ENCODE measurements at regions not wholly inside any gene's neighbourhood (a gene's known extent, or its start where the extent isn't known, plus 50 kb on each side); places are given as distances from the start of the nearest gene placed in this dataset.
"Not testable (repeated sequence)": the region's sequence is repeated elsewhere in the genome, so short reads cannot be mapped to it uniquely, and the experiment has no call there.

- H3K79me2 ChIP-seq (ENCODE audit: control insufficient read depth, insufficient read depth, low read length) = no peaks in the 10 kb centered on the region
- no peak overlapping the region for H3K4me2 ChIP-seq (ENCODE audit: control insufficient read depth, extremely low read depth, insufficient read depth, low read depth, low read length)
- dilution Hi-C loops (cut with MboI; ENCODE audit: extremely low pct_ligation_motif_present, low sequenced_read_pairs) = no loop called here
- H4K20me1 ChIP-seq (ENCODE audit: control insufficient read depth, extremely low read depth, insufficient read depth, low read length) = no peaks in the 10 kb centered on the region
- no peaks in the 10 kb centered on the region for H3K4me1 ChIP-seq (ENCODE audit: control insufficient read depth, extremely low read depth, insufficient read depth, low read length)
- H3K27me3 ChIP-seq (ENCODE audit: control insufficient read depth, extremely low read depth, insufficient read depth, low read length) = no peaks in the 10 kb centered on the region
- H2AFZ ChIP-seq (ENCODE audit: control insufficient read depth, low read length) = no peak overlapping the region
- no peak overlapping the region for H3K27ac ChIP-seq (ENCODE audit: control insufficient read depth, insufficient read depth, low read length)
- no peak overlapping the region for H3K9ac ChIP-seq (ENCODE audit: control insufficient read depth, extremely low read depth, insufficient read depth, low read length)
- FAIRE-seq (no peak), DNase-seq (ENCODE audit: low read depth, low spot score) (no peak)
- no peak overlapping the region for H3K4me3 ChIP-seq (ENCODE audit: control insufficient read depth in 2 of 3, extremely low read depth in 1 of 3, insufficient read depth in 2 of 3, low read depth in 1 of 3, low read length in 3 of 3)
- no peaks in the 10 kb centered on the region for H3K9me3 ChIP-seq (ENCODE audit: control insufficient read depth, low read depth, low read length)
- no peaks in the 10 kb centered on the region for H3K36me3 ChIP-seq (ENCODE audit: control insufficient read depth in 2 of 2, extremely low read depth in 1 of 2, insufficient read depth in 2 of 2, low read length in 2 of 2)
- TF ChIP-seq EZH2 (IDR thresholded peaks at IDR 0.05; ENCODE audit: low read length) (no peak), CTCF (optimal IDR thresholded peaks at IDR 0.05 in 1 of 3, IDR thresholded peaks at IDR 0.05 in 1 of 3, conservative IDR thresholded peaks at IDR 0.05 in 1 of 3; ENCODE audit: extremely low read depth in 1 of 3, insufficient read depth in 2 of 3, low read length in 3 of 3) (no peak)
- H3K9me1 ChIP-seq (ENCODE audit: control insufficient read depth, extremely low read depth, insufficient read depth, low read length) = no peaks in the 10 kb centered on the region
Observed at GRCh38 chr10:60470091-60470490, 80.4 kb upstream of the ANK3 start.

- H3K9me3 ChIP-seq (ENCODE audit: control insufficient read depth, low read depth, low read length); H3K4me1 ChIP-seq (ENCODE audit: control insufficient read depth, extremely low read depth, insufficient read depth, low read length); H4K20me1 ChIP-seq (ENCODE audit: control insufficient read depth, extremely low read depth, insufficient read depth, low read length); dilution Hi-C loops (cut with MboI; ENCODE audit: extremely low pct_ligation_motif_present, low sequenced_read_pairs); FAIRE-seq; H2AFZ ChIP-seq (ENCODE audit: control insufficient read depth, low read length); H3K79me2 ChIP-seq (ENCODE audit: control insufficient read depth, insufficient read depth, low read length); H3K9me1 ChIP-seq (ENCODE audit: control insufficient read depth, extremely low read depth, insufficient read depth, low read length); H3K27ac ChIP-seq (ENCODE audit: control insufficient read depth, insufficient read depth, low read length); H3K4me2 ChIP-seq (ENCODE audit: control insufficient read depth, extremely low read depth, insufficient read depth, low read depth, low read length); DNase-seq (ENCODE audit: low read depth, low spot score); H3K9ac ChIP-seq (ENCODE audit: control insufficient read depth, extremely low read depth, insufficient read depth, low read length); H3K27me3 ChIP-seq (ENCODE audit: control insufficient read depth, extremely low read depth, insufficient read depth, low read length); H3K36me3 ChIP-seq (ENCODE audit: control insufficient read depth in 2 of 2, extremely low read depth in 1 of 2, insufficient read depth in 2 of 2, low read length in 2 of 2); H3K4me3 ChIP-seq (ENCODE audit: control insufficient read depth in 2 of 3, extremely low read depth in 1 of 3, insufficient read depth in 2 of 3, low read depth in 1 of 3, low read length in 3 of 3): not testable (repeated sequence)
Observed at GRCh38 chr10:60469147-60469546, 79.5 kb upstream of the ANK3 start.

- Histone ChIP-seq H3K27ac (ENCODE audit: control insufficient read depth, insufficient read depth, low read length) (no peak overlapping the region), H3K9ac (ENCODE audit: control insufficient read depth, extremely low read depth, insufficient read depth, low read length) (no peak overlapping the region), H3K36me3 (ENCODE audit: control insufficient read depth in 2 of 2, extremely low read depth in 1 of 2, insufficient read depth in 2 of 2, low read length in 2 of 2) (no peaks in the 10 kb centered on the region), H3K4me1 (ENCODE audit: control insufficient read depth, extremely low read depth, insufficient read depth, low read length) (no peaks in the 10 kb centered on the region), H2AFZ (ENCODE audit: control insufficient read depth, low read length) (no peak overlapping the region), H3K27me3 (ENCODE audit: control insufficient read depth, extremely low read depth, insufficient read depth, low read length) (no peaks in the 10 kb centered on the region), H3K9me1 (ENCODE audit: control insufficient read depth, extremely low read depth, insufficient read depth, low read length) (no peaks in the 10 kb centered on the region), H3K4me3 (ENCODE audit: control insufficient read depth in 2 of 3, extremely low read depth in 1 of 3, insufficient read depth in 2 of 3, low read depth in 1 of 3, low read length in 3 of 3) (no peak overlapping the region), H3K4me2 (ENCODE audit: control insufficient read depth, extremely low read depth, insufficient read depth, low read depth, low read length) (no peak overlapping the region), H3K79me2 (ENCODE audit: control insufficient read depth, insufficient read depth, low read length) (no peaks in the 10 kb centered on the region), H3K9me3 (ENCODE audit: control insufficient read depth, low read depth, low read length) (no peaks in the 10 kb centered on the region), H4K20me1 (ENCODE audit: control insufficient read depth, extremely low read depth, insufficient read depth, low read length) (no peaks in the 10 kb centered on the region)
- DNase-seq (ENCODE audit: low read depth, low spot score) (no peak), FAIRE-seq (no peak)
- dilution Hi-C loops (cut with MboI; ENCODE audit: extremely low pct_ligation_motif_present, low sequenced_read_pairs) = no loop called here
- TF ChIP-seq CTCF (optimal IDR thresholded peaks at IDR 0.05 in 1 of 3, IDR thresholded peaks at IDR 0.05 in 1 of 3, conservative IDR thresholded peaks at IDR 0.05 in 1 of 3; ENCODE audit: extremely low read depth in 1 of 3, insufficient read depth in 2 of 3, low read length in 3 of 3) = no peak
- no peak for TF ChIP-seq EZH2 (IDR thresholded peaks at IDR 0.05; ENCODE audit: low read length)
Observed at GRCh38 chr10:60467202-60467546, 77.5 kb upstream of the ANK3 start.
